22Rv1 (cell line): ENCODE measurements at regions not wholly inside any gene's neighbourhood (a gene's known extent, or its start where the extent isn't known, plus 50 kb on each side); places are given as distances from the start of the nearest gene placed in this dataset.

Source experiments
- ZFX ChIP-seq: fragments of 450-650 bp; IDR thresholded peaks from 2 replicates; pipeline ENCODE4 v1.6.1; 2017; ENCODE audit warnings: antibody characterized with exemption, borderline replicate concordance
- TF ChIP-seq, protein P1 (sequence below): fragments of 450-650 bp; IDR thresholded peaks from 2 replicates; pipeline ENCODE4 v1.5.1; 2017; ENCODE audit warnings: mild to moderate bottlenecking

GRCh38 chr10:90381468-90381867 lies 476.4 kb downstream of the HTR7 start:
- TF ChIP-seq, protein P1, sequence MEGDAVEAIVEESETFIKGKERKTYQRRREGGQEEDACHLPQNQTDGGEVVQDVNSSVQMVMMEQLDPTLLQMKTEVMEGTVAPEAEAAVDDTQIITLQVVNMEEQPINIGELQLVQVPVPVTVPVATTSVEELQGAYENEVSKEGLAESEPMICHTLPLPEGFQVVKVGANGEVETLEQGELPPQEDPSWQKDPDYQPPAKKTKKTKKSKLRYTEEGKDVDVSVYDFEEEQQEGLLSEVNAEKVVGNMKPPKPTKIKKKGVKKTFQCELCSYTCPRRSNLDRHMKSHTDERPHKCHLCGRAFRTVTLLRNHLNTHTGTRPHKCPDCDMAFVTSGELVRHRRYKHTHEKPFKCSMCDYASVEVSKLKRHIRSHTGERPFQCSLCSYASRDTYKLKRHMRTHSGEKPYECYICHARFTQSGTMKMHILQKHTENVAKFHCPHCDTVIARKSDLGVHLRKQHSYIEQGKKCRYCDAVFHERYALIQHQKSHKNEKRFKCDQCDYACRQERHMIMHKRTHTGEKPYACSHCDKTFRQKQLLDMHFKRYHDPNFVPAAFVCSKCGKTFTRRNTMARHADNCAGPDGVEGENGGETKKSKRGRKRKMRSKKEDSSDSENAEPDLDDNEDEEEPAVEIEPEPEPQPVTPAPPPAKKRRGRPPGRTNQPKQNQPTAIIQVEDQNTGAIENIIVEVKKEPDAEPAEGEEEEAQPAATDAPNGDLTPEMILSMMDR, result no peak
- TF ChIP-seq ZFX, result no peak
